K562 (cell line): ENCODE measurements at regions not wholly inside any gene's neighbourhood (a gene's known extent, or its start where the extent isn't known, plus 50 kb on each side); places are given as distances from the start of the nearest gene placed in this dataset.

ENCODE experiments used
- ATAC-seq: fragments of 200-7000 bp; cut with Tn5 transposase; 3 replicates; pipeline ENCODE4 v1.9.1; 2020; ENCODE audit warnings: moderate library complexity
- BruUV-seq: library from RNA; stranded (reverse); fragments of 400-500 nt; replicated peaks from 2 replicates; lab custom pipeline; 2021; lab: Mats Ljungman, UMichigan
- CTCF ChIA-PET: fragments of 300-600 bp; formaldehyde crosslinking; extraction: SDS; loops from one replicate; lab custom pipeline; 2021; ENCODE audit warnings: low intra/inter-chr PET ratio; lab: Yijun Ruan, JAX
- POLR2A ChIA-PET: fragments of 300-600, 350-650 bp; sonication (Branson Sonifier 250); formaldehyde crosslinking; extraction: SDS; loops from one replicate; lab custom pipeline; 2021; ENCODE audit warnings: antibody characterized with exemption, inconsistent platforms; lab: Yijun Ruan, JAX
- DNase-seq, 4 experiments: peaks; one replicate each; pipeline versions ENCODE4 v3.0.0 to v3.0.0-alpha.2; 2011 to 2018; ENCODE audit warnings: low spot score in 3 of 4, mixed read lengths in 3 of 4; ENCODE audit errors: extremely low read depth in 1 of 4
- FAIRE-seq: peaks from 2 replicates; lab custom pipeline; 2011; peaks lifted over from hg19 to GRCh38; lab: Jason Lieb, UNC
- H2AFZ ChIP-seq: 2 replicates; pipeline ENCODE4 v1.6.0; 2011; ENCODE audit warnings: low read depth, low read length, control low read depth, inconsistent platforms
- H3K27ac ChIP-seq: fragments of 200-600 bp; 3 replicates; pipeline ENCODE4 v1.8.0; 2011; ENCODE audit warnings: low read depth, mild to moderate bottlenecking, control low read depth, inconsistent platforms, low read length, moderate library complexity, mixed read lengths; ENCODE audit errors: extremely low read depth
- H3K27me3 ChIP-seq, 2 experiments: fragments of 300-600 bp in 1 of 2; 2 replicates in 1 of 2; 3 replicates in 1 of 2; pipeline versions ENCODE4 v1.6.0 to v1.8.0; 2011; ENCODE audit warnings: inconsistent platforms in 2 of 2, low read length in 2 of 2, mild to moderate bottlenecking in 1 of 2, mixed read lengths in 1 of 2, moderate library complexity in 1 of 2; ENCODE audit not compliant: control insufficient read depth in 2 of 2, insufficient read depth in 2 of 2
- H3K36me3 ChIP-seq: fragments of 300-600 bp; 3 replicates; pipeline ENCODE4 v1.8.0; 2011; ENCODE audit warnings: mild to moderate bottlenecking, low read length, inconsistent platforms; ENCODE audit not compliant: control insufficient read depth, insufficient read depth
- H3K4me1 ChIP-seq, 2 experiments: fragments of 200-600 bp in 1 of 2; replicated peaks in 1 of 2; 2 replicates in 1 of 2; 3 replicates in 1 of 2; pipeline versions ENCODE4 v1.5.1 to v1.8.0; 2011; ENCODE audit warnings: inconsistent platforms in 2 of 2, low read length in 2 of 2, mild to moderate bottlenecking in 1 of 2, mixed read lengths in 1 of 2, moderate library complexity in 1 of 2; ENCODE audit not compliant: control insufficient read depth in 2 of 2, insufficient read depth in 2 of 2
- H3K4me2 ChIP-seq: 2 replicates; pipeline ENCODE4 v1.6.1; 2011; ENCODE audit warnings: low read length, control low read depth, inconsistent platforms, mixed read lengths; ENCODE audit not compliant: insufficient read depth
- H3K4me3 ChIP-seq: fragments of 200-600 bp; sonication (generic), shearing (Covaris generic); 2 replicates; pipeline ENCODE4 v1.5.1; 2016; ENCODE audit warnings: control low read depth, inconsistent platforms
- H3K79me2 ChIP-seq: fragments of 200-600 bp; 3 replicates; pipeline ENCODE4 v1.8.0; 2011; ENCODE audit warnings: low read length, inconsistent platforms; ENCODE audit not compliant: control insufficient read depth, insufficient read depth
- H3K9ac ChIP-seq, 2 experiments: 2 replicates each; pipeline versions ENCODE4 v1.6.0 to v1.6.1; 2011; ENCODE audit warnings: low read depth in 2 of 2, low read length in 2 of 2, control low read depth in 1 of 2, inconsistent platforms in 1 of 2, mild to moderate bottlenecking in 1 of 2, mixed read lengths in 1 of 2; ENCODE audit not compliant: insufficient read depth in 1 of 2
- H3K9me1 ChIP-seq: one replicate; pipeline ENCODE4 v1.6.0; 2011; ENCODE audit warnings: inconsistent platforms, mild to moderate bottlenecking, low read length, moderate library complexity; ENCODE audit not compliant: control insufficient read depth, insufficient read depth
- H3K9me3 ChIP-seq: replicated peaks from 2 replicates; pipeline ENCODE4 v1.5.1; 2011; ENCODE audit warnings: low read depth, low read length, inconsistent platforms; ENCODE audit not compliant: control insufficient read depth, insufficient read depth
- H4K20me1 ChIP-seq: replicated peaks from 2 replicates; pipeline ENCODE4 v1.6.1; 2011; ENCODE audit warnings: low read length, inconsistent platforms, mixed read lengths; ENCODE audit not compliant: control insufficient read depth, insufficient read depth
- CBX2 ChIP-seq: fragments of 200-600 bp; sonication (generic); IDR thresholded peaks from one replicate; pipeline ENCODE4 v1.6.1; 2012; ENCODE audit warnings: mild to moderate bottlenecking, low read length, inconsistent platforms; ENCODE audit not compliant: insufficient read depth, poor library complexity, severe bottlenecking
- CREM ChIP-seq: IDR thresholded peaks from 2 replicates; pipeline ENCODE4 v1.6.1; 2014; ENCODE audit warnings: antibody characterized with exemption, low read depth
- ELF2 ChIP-seq: fragments of 250-450 bp; sonication (Bioruptor Pico); IDR thresholded peaks from 2 replicates; pipeline ENCODE4 v1.5.0; 2021; ENCODE audit warnings: mild to moderate bottlenecking
- HMGN3 ChIP-seq: IDR thresholded peaks from 2 replicates; pipeline ENCODE4 v1.6.1; 2011; ENCODE audit warnings: borderline replicate concordance, low read depth, mild to moderate bottlenecking, mixed read lengths, low read length; ENCODE audit not compliant: insufficient read length; ENCODE audit errors: extremely low read depth
- NCOR1 ChIP-seq: fragments of 450-650 bp; IDR thresholded peaks from 2 replicates; pipeline ENCODE4 v1.6.1; 2016; ENCODE audit warnings: mild to moderate bottlenecking, moderate library complexity
- WGBS: fragments of 100-300 bp; shearing (Covaris generic); methylation state at CpG from one replicate; pipeline ENCODE4 v1.1.6; 2016; ENCODE audit warnings: low coverage, mixed read lengths; ENCODE audit not compliant: insufficient coverage; ENCODE audit errors: missing lambda C conversion rate; 5-methylcytosine and 5-hydroxymethylcytosine counted together
- in situ Hi-C: fragments of 300-500 bp; cut with MboI; formaldehyde crosslinking; loops from 4 replicates; pipeline ENCODE4 v1.15.0; 2018; ENCODE audit warnings: inconsistent platforms, mixed read lengths
- intact Hi-C: fragments of 100-400 bp; cut with micrococcal nuclease; formaldehyde crosslinking; loops from 2 replicates; pipeline ENCODE4 v1.14.2; 2022
- TF ChIP-seq, protein P1 (sequence below), 2 experiments: IDR thresholded peaks; 2 replicates each; pipeline ENCODE4 v1.6.1; 2011; ENCODE audit warnings: borderline replicate concordance in 1 of 2, control low read depth in 1 of 2, low read depth in 1 of 2, low read length in 1 of 2, mild to moderate bottlenecking in 1 of 2, mixed read lengths in 1 of 2, moderate library complexity in 1 of 2; ENCODE audit not compliant: insufficient read depth in 1 of 2, insufficient read length in 1 of 2, poor library complexity in 1 of 2, severe bottlenecking in 1 of 2; ENCODE audit errors: extremely low read depth in 1 of 2
- TF ChIP-seq, protein P2 (sequence below): fragments of 450-650 bp; conservative IDR thresholded peaks from 2 replicates; pipeline ENCODE4 v1.6.1; 2016; ENCODE audit warnings: missing genetic modification characterization, low read depth, mild to moderate bottlenecking, control low read depth, missing compliant biosample characterization
- TF ChIP-seq, protein P3 (sequence below): sonication (generic); formaldehyde crosslinking; IDR thresholded peaks from 2 replicates; pipeline ENCODE4 v1.8.0; 2022; ENCODE audit warnings: mild to moderate bottlenecking, missing genetic modification reagents

DNA sequence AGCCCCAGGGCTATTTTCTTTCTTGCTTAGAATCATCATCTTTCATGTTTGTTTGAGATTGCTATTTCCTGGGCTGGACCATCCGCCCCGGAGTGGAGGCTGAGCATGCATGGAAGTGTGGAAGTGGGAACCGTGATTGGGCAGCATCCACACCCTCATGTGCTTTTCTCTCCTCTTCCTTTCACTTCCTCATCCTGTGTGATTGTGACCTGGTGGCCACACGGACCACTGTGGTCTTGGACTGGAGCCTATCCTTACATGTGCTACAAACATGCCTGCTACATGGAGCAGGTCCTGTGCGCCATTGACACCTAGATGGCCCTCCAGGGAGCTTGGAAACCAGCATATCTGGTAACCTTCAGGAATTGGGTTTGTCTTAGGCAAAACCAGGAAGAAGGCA, 175.9 kb upstream of the LCORL start (continued):
- TF ChIP-seq, protein P1, sequence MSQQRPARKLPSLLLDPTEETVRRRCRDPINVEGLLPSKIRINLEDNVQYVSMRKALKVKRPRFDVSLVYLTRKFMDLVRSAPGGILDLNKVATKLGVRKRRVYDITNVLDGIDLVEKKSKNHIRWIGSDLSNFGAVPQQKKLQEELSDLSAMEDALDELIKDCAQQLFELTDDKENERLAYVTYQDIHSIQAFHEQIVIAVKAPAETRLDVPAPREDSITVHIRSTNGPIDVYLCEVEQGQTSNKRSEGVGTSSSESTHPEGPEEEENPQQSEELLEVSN (IDR thresholded peaks at IDR 0.05; ENCODE audit: borderline replicate concordance in 1 of 2, extremely low read depth in 1 of 2, insufficient read depth in 1 of 2, insufficient read length in 1 of 2, low read depth in 1 of 2, low read length in 1 of 2, poor library complexity in 1 of 2, severe bottlenecking in 1 of 2), result no peak
- no peak for TF ChIP-seq ELF2 (CRISPR knock-in tag)
- TF ChIP-seq CREM, result no peak

DNA sequence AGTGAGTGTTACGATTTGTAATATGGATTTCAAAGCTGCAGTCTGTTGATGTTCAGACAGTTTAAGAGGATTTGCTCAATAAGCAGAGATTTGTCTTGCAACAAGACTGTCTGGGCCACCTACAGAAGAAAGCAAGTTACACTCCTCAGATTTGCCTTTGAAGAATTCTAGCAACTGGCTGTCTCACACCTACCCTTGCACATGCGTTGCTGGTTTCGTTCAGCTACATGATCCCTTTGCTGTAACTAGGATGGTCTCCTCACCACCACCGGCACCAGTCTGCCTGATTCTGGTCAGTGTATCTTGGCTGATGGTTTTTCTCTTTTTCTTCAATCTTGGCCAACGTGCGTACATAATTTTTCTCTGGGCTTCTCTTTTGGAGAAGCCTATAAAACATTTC, 172.7 kb upstream of the LCORL start:
- Histone ChIP-seq H4K20me1 (no peaks in the 10 kb centered on the region), H3K27me3 (no peaks in the 10 kb centered on the region), H3K4me3 (no peak overlapping the region), H3K9me3 (no peaks in the 10 kb centered on the region), H3K4me1 (no peaks in the 10 kb centered on the region), H2AFZ (no peak overlapping the region), H3K4me2 (no peak overlapping the region), H3K9ac (no peak overlapping the region), H3K9me1 (no peaks in the 10 kb centered on the region), H3K79me2 (no peaks in the 10 kb centered on the region), H3K27ac (no peak overlapping the region), H3K36me3 (no peaks in the 10 kb centered on the region)
- in situ Hi-C loops (no loop called here), intact Hi-C loops (no loop called here)
- POLR2A ChIA-PET, result no interaction called here
- CTCF ChIA-PET, result no interaction called here
- WGBS, result 0% methylated on average over 6 of the region's 6 CpGs
- FAIRE-seq (no peak), ATAC-seq (no peak), DNase-seq (no peak)
- TF ChIP-seq HMGN3 (no peak), CBX2 (no peak), NCOR1 (no peak)
- TF ChIP-seq, protein P2, sequence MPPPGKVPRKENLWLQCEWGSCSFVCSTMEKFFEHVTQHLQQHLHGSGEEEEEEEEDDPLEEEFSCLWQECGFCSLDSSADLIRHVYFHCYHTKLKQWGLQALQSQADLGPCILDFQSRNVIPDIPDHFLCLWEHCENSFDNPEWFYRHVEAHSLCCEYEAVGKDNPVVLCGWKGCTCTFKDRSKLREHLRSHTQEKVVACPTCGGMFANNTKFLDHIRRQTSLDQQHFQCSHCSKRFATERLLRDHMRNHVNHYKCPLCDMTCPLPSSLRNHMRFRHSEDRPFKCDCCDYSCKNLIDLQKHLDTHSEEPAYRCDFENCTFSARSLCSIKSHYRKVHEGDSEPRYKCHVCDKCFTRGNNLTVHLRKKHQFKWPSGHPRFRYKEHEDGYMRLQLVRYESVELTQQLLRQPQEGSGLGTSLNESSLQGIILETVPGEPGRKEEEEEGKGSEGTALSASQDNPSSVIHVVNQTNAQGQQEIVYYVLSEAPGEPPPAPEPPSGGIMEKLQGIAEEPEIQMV, result no peak
- TF ChIP-seq, protein P3, sequence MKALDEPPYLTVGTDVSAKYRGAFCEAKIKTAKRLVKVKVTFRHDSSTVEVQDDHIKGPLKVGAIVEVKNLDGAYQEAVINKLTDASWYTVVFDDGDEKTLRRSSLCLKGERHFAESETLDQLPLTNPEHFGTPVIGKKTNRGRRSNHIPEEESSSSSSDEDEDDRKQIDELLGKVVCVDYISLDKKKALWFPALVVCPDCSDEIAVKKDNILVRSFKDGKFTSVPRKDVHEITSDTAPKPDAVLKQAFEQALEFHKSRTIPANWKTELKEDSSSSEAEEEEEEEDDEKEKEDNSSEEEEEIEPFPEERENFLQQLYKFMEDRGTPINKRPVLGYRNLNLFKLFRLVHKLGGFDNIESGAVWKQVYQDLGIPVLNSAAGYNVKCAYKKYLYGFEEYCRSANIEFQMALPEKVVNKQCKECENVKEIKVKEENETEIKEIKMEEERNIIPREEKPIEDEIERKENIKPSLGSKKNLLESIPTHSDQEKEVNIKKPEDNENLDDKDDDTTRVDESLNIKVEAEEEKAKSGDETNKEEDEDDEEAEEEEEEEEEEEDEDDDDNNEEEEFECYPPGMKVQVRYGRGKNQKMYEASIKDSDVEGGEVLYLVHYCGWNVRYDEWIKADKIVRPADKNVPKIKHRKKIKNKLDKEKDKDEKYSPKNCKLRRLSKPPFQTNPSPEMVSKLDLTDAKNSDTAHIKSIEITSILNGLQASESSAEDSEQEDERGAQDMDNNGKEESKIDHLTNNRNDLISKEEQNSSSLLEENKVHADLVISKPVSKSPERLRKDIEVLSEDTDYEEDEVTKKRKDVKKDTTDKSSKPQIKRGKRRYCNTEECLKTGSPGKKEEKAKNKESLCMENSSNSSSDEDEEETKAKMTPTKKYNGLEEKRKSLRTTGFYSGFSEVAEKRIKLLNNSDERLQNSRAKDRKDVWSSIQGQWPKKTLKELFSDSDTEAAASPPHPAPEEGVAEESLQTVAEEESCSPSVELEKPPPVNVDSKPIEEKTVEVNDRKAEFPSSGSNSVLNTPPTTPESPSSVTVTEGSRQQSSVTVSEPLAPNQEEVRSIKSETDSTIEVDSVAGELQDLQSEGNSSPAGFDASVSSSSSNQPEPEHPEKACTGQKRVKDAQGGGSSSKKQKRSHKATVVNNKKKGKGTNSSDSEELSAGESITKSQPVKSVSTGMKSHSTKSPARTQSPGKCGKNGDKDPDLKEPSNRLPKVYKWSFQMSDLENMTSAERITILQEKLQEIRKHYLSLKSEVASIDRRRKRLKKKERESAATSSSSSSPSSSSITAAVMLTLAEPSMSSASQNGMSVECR, result no peak
- BruUV-seq, result no TSS peak
